HG03060 (cell line): ENCODE measurements at regions not wholly inside any gene's neighbourhood (a gene's known extent, or its start where the extent isn't known, plus 50 kb on each side); places are given as distances from the start of the nearest gene placed in this dataset.

Experiments used
- ATAC-seq: cut with Tn5 transposase; IDR thresholded peaks from one replicate; pipeline ENCODE4 v1.9.1; 2021; ENCODE audit warnings: low read depth, moderate number of reproducible peaks; ENCODE audit not compliant: unreplicated experiment

DNA sequence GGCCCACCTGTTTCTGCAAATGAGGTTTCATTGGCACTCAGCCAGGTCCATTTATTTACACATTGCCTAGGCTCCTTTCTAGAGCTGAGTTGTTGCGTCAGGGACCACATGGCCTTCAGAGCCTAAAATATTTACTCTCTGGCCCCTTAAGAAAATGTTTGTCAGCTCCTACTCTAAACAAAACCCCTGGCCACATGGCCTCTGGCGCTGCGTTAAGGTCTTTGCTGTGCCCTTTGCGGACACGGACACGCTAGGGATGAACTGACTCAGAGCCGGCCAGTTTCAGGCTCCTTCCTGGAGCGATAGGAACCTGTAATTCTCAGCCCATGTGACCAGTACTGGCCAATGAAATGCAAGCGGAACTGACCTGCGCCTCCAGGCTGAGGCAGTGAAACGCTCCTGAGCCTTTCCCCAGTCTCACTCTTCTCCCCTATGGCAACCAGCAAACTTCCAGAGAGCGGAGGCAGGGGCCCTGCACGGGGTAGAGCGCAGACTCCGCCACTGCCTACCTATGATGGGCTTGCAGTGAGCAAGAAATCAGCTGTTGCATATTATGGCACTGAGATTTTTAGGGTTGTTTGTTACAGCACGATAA lies 160.3 kb downstream of the ETS2 start:
- ATAC-seq = no peak

DNA sequence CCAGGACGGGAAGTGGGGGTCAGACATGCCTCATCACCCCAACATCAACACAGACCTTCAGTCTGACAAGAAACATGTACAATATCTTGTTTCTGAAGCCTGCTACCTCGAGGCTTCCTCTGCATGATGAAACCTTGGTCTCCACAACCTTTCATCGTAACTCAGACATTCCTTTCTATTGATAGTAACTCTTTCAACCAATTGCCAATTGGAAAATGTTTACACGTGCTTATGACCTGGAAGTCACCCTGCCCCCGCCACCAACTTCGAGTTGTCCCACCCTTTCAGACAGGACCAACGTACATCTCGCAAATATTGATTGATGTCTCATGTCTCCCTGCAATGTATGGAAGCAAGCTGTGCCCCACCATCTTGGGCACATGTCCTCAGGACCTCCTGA lies 159.5 kb downstream of the ETS2 start:
- no peak for ATAC-seq

DNA sequence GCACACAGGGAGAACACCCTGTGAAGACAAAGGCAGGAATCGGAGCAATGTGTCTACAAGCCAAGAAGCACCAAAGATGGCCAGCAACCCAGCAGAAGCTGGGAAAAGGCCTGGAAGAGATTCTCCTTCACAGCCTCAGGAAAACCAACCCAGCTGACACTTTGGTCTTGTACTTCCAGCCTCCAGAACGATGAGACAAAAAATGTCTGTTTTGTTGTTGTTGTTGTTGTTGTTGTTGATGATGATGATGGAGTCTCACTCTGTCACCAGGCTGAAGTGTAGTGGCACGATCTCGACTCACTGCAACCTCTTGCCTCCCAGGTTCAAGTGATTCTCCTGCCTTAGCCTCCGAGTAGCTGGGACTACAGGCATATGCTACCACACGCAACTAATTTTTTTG lies 157.3 kb downstream of the ETS2 start:
- ATAC-seq = no peak

DNA sequence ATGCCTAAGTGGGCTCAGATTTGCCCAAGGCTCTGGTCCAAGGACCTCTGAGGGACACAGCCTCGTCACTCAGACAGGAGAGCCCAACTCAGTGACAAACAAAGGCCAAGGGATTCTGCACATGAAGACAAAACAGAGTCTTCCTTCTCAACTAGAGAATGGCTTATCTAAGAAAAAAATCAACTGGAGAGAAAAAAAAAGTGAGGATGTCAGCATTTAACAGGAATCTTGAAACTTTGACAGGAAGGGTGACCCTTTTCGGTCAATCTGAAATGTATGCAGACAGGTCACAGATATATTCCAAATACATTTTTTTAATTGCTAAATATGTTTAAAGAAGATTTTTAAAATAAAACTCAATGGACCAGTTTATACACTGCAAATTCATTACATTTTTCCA lies 154.5 kb downstream of the ETS2 start:
- ATAC-seq = no peak

DNA sequence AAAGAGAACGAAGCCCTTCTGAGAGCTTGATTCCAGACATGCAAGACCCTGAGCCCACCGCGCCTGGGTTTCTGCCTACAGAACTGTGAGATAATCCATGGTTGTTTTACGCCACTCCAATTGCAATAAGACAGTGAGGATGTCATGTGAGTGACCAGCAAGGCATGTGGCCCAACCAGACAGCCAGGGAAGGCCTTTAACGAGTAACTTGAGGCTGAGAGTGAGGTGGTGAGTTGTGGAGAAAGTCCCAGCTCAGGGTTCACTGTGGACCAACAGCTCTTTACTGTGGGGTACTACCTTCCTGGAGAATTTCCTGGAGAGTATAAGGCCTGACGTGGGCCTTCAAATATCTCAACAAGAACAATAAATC lies 153.9 kb downstream of the ETS2 start:
- ATAC-seq = no peak

DNA sequence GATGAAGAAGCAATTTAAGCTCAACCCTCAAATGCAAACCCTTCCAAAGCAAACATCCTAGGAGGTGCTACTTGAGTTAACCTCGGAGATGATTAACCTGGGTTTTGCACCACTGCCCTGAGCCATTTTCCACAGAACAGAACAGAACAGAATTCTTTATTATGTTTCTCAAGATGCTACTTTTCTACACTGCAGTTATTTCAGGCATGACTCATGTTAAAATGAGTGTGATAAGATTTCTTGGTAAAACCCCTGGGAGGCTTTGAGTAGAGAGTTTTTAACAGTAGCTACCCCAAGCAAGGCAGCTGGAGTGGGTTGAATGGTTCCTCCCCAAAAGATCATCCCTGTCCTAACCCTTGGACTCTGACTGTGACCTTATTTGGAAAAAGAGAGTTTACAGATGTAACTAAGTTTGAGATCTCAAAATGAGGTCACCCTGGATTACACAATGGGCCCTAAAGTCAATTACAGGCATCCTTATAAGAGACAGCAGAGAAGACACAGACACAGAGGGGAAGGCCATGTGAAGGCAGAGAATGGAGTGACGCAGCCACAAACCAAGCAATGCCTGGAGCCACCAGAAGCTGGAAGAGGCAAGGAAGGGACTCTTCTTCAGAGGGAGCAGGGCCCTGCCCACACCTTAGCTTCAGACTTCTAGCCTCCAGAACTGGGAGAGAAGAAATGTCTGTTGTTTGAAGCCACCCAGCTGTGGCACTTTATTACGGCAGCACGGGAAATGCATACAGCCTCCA lies 153.4 kb downstream of the ETS2 start:
- no peak for ATAC-seq

DNA sequence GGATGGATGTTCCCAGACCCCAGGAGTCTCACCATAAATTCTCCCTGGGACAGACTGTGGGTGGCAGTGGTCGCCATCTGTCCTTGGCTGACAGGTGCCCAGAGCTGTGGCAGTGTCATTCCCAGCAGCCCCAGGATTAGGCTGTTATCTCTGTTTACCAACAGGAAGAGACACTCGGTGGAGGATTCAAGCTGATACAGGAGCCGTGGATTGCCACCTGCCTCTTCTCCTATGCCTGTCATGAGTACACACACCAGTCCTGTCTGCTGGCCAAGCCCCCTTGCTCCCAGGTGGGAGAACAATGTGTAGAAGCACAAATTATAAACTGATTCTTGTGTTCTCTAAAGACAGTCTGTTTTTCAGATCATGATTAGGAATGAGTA lies 152.6 kb downstream of the ETS2 start:
- no peak for ATAC-seq

DNA sequence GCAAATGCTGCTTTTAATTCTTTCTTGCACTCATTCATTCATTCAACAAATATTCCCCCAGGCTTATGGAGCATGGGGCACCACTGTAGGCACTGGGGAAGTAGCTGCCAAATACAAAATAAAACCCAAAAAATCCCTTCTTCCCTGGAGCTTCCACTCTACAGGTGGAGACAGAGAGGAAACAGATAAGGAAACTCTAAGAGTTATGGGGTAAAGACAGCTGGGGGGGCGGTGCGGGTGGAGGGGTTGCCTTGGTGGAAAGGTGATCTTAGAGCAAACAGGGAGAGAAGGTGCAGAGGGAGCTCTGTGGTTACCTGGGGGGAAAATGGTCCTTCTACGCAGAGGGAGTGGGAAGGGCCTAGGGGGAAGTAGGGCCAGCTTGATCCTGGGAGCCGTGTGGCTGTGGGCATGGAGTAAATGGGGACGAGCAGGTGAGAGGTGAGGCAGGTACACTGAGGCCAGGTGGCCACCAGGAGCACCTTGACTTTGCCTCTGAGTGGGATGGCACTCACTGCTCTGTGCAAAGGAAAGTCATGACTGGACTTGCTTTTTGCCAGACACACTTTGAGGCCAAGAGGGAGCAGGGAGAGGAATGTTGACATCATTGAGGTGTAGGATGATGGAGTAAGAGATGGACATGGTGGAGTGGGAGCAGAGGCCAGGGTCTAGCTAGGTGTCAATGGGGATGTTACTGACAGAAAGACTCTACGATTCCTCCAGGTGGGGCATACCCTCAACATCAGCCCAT lies 152.0 kb downstream of the ETS2 start:
- no peak for ATAC-seq

DNA sequence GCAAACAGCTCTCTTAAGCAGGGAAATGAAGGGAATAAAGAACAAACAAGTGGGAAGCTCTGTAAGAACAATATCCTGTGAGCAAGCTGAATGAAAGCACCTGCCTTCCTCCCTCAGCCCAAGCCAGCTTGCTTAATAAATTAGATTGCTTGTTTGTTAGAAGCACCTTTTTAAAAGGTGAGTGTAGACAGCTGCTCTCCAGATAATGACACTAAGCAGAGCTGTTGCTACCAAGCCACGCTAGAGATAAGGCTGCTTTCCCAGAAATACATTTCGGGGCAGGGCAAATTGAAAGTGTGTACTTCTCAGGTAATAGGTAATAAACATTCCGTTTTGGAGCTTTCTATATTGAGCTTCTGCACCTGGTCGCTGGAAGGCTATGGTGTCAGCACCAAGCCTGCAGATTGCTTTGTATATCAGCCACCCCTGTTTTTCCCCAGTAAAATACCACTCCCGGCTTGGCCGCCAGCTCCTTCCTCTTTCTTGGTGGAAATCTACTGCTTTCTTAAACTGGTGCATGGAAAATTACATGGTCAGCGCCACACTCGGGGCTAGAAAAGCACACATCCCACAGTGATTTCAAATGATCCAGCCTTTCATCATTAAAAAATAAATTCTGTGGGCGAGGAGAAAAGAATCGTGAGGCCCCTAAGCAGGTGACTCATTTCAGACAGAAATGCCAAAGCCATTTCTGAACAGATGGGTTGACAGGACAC lies 151.3 kb downstream of the ETS2 start:
- ATAC-seq = no peak

DNA sequence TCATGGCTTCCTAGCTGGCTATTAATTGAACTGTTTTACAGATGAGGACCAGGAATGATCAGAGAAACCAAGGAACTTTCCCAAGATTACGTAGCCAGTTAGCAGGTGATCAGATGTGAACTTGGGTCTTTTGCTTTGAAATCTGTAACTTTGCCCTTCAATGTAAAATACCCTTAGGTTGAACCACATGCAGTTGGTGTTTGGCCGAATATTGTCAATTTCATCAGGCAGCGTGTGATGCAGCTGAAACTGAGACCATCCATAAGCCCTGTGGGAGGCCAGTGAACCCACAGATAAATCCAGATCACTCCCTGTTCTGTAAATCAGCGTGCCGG lies 150.8 kb downstream of the ETS2 start:
- no peak for ATAC-seq

DNA sequence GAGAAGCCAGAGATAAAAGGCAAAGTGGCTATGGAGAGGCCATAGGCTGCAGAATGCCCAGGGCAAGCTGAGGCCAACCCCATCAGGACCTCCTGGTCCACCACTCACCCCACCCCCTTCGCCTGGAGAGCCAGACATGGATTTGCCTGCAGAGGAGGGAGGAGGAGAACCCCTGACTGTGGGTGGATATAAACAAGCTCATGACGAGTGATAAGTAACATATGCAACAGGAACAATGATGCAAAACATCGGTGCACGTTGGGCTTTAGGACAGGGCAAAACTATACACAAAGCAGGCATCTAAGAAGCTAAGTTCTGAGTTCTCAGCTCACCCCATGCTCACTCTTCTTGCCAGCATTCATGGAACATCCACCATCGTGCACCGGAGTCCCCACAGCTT lies 150.3 kb downstream of the ETS2 start:
- ATAC-seq = no peak

DNA sequence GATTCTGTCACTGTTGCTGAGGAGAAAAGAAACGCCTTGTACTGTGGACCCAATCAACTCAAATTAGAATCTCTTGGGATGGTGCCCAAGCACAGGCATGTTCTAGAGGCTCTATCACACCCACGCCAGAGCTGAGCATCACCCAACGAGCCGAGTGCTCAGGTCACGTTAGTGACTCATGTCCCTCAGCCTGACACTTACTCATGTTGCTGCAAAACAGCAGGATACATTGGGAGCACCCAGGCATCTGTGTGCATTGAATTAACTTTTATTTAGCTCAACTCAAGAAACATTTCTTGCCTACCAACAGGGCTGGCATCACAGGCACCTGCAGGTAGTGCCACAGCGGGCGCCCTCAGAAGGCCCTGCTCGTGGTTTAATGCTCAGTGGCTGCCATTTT lies 149.8 kb downstream of the ETS2 start:
- ATAC-seq = no peak

DNA sequence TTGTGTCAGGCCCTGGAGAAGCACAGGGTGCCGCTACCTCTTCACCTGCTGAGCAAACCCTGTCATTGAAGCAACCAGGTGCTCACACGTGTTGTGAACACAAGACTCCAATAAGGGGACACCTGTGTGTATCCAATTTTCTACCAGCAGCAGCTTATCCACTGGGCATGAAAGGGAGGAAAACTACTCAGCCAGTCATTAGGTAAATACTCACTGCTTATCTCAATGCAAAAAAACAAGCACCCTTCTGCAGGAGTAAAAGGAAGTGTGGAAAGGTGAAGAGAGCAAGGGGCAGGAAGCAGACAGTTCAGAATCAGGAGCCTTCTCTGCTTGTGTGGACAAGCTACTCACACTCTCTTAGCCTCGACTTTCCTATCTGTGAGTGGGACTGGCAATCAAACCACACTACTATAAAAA lies 148.9 kb downstream of the ETS2 start:
- ATAC-seq = no peak

DNA sequence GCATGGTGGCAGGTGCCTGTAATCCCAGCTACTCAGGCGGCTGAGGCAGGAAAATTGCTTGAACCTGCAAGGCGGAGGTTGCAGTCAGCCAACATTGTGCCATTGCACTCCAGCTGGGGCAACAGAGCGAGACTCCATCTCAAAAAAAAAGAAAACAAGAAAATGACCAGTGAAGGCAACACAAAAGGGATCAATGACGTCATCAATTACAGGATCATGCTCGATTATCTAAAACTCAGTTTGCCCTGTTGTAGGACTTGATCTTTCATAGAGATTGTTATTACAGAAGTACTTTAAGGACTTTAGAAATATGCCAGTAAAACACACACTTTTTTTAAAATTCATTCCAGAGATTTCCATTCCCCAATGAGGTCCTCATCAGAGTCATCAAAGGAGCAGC lies 147.8 kb downstream of the ETS2 start:
- ATAC-seq = no peak

DNA sequence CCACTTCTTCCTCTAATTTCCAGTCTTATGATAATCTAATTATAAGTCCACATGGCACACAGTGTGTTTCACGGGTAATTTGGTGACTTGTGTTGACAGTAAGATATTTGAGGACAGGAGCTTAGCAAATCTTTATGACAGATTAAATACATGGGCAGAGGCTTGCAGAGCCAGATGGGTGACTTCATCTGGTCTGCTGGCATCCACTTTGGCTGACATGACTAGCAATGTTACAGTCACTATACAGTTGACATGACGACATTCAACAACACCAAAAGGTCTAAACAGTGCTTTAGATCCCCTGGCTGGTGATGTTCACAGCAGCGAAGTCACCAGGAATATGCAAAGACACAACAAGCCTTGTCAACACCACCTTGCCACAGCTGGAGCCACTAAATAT lies 147.2 kb downstream of the ETS2 start:
- no peak for ATAC-seq

DNA sequence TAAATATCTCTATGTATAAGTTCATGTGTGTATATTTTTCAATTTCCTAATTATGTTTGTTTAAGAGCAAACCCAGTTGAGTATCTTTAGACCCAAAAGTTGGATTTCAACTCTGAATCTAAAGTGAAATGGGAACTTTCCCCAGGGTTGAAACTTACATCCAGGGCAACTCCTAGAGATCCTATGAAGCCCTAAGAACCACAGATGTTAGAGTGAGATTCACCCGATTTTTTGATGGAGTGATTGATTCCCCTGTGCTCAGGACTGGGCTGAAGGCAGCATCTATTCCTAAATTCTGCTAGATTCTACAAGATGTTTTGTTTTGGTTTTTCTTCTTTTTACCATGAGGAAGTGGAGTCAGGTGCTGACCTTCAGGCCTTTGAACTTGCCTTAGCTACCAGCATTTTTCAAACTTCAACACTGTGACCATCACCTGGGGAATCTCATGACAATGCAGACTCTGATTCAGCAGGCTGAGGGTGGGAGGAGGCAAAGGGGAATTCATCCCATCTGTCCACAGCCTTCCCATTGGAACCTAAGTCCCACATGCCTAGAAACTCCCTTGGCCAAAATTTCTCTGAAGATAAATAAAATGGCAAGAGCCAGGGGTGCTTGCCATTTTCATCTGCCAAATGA lies 145.5 kb downstream of the ETS2 start:
- no peak for ATAC-seq

DNA sequence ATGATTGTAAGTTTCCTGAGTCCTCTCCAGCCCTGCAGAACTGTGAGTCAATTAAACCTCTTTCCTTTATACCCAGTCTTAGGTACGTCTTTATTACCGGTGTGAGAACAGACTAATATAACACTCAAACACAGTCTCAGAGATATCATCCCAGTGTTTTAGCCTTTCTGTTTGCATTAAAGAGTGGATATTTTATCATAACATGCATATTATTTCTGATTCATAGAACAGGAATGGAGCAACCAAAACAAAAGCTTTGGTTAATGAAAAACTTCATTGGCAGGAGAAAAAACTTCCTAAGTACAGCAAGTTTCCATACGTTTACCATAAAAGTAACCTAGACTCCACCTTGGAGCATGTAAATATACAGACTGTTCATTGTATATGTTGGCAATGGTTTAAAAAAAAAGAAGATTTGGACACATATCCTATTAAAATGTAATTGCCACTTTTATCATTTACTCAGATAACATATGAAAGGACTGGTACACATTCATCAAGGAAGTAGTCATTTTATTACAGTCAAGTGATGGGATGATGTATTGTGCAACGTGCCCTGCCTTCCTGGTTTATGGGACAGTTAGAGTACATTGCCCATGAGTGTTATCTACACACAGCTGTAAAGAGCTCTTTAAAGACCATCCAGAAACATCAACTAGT lies 144.8 kb downstream of the ETS2 start:
- no peak for ATAC-seq

DNA sequence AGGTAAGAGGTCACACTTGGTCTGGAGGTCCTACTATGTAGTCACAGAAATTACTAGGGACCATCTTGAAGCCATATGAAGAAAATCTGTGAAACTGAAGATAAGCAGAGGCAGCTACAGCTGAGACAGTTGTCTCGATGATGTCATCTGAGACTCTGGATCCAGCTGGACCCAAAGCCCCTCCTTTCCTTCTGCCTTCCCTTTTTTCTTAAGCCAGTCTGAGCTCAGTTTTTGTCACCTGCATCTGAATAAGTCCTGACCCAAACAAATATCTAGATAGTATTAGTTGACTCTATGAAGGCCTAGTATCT lies 143.3 kb downstream of the ETS2 start:
- ATAC-seq = no peak

DNA sequence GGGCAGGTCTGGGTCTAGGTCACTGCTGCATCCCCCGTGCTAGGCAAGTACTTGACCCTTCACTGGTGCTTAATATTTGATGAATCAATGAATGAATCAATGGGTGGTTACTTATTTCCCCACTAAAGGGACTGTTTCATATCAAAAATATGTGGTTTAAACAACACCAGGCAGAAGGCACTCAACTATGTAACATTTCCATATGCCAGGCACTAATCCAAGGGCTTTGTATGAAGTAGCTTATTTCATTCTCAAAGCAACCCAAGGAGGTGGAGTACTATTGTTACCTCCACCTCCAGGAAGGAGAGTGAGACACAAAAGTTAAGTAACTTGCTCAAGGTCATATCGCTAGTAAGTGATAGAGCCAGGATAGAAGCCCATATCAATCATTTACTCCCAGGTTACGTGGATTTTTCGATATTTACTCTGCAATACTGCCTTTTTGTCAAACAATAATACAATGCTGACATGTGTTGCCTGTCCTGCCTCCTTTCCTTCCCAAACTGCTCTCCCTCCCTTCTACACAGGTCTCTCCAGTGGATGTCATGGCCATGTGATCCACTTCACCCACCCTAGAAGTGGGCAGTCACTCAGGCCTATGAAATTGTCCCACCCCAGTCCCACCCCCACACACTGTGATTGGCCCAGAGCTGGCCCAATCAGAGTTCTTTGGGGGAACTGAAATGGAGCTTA lies 142.8 kb downstream of the ETS2 start:
- ATAC-seq = no peak
